Fibroblast of villous mesenchyme (primary cell): ENCODE measurements at regions not wholly inside any gene's neighbourhood (a gene's known extent, or its start where the extent isn't known, plus 50 kb on each side); places are given as distances from the start of the nearest gene placed in this dataset.
"Not testable (repeated sequence)": the region's sequence is repeated elsewhere in the genome, so short reads cannot be mapped to it uniquely, and the experiment has no call there.

Experiments
- DNase-seq: peaks from one replicate; pipeline ENCODE4 v3.0.0-alpha.2; 2010; ENCODE audit warnings: low read depth
- H3K4me3 ChIP-seq: 2 replicates; pipeline ENCODE4 v1.5.1; 2011; ENCODE audit warnings: low read depth, mild to moderate bottlenecking, low read length
- CTCF ChIP-seq: IDR thresholded peaks from 2 replicates; pipeline ENCODE4 v1.5.1; 2012; ENCODE audit warnings: low read depth, mild to moderate bottlenecking, low read length; ENCODE audit not compliant: insufficient read depth

DNA sequence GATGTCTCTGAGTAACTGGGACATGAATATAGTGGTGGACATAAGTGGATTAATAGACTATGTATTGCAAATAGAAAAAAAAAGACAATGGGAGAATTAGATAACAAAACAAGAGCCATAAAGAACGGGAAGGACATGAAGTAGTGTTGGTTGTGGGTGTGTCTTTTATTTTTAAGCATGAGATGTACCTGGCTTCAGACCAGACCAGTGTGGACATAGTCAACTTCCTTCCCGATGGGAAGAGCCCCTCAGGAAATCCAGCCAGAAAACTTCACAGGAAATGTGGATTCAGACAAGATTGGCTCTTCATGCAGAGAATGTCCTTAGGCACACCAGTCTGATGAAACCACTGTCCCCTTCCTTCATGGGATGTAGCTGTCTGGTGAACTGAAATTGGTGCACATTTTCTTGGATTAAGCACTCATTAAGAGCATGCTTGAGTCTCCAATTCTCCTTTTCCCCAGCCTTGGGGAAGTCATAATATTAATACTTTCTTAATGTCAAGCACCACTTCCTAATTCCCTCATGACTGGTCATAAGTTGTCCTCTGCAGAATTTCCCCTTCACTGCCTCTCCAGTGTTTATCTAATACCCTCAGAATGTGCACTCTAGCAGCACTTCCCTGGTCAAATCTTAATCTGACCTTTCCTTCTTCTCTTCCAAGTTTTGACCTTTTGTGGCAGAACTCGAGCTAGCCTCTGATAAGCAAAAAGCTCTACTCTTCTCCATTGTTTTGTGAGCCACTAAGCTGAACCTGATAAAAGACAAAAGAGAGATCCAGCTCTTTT is 350.6 kb upstream of the MAF start:
- no peak overlapping the region for H3K4me3 ChIP-seq
- no peak for TF ChIP-seq CTCF
- no peak for DNase-seq

GRCh38 chr16:79949417-79949816 is 348.9 kb upstream of the MAF start:
- DNase-seq, result no peak
- no peak overlapping the region for H3K4me3 ChIP-seq
- no peak for TF ChIP-seq CTCF

DNA sequence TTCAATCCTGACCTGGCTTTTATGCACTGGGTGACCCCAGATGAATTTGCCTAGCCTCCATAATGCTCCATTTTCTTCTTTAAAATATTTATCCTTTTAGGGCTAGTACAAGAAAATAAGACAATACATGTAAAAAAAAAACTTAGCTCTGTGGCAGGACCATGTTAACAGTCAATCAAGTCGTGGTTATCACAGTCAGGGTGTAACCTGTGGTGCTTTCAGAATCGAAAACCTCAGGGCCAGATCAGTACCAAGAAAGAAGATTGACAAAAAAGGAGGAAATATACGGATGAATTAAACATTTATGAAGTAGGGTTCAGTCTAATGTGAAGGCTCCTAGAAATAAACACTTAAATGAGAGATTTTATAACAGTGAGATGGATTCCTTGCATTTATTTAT is 347.2 kb upstream of the MAF start:
- no peak overlapping the region for H3K4me3 ChIP-seq
- TF ChIP-seq CTCF, result no peak
- DNase-seq, result no peak

GRCh38 chr16:79946252-79946651 is 345.7 kb upstream of the MAF start:
- TF ChIP-seq CTCF, result no peak
- DNase-seq, result no peak
- H3K4me3 ChIP-seq, result no peak overlapping the region

- no peak for DNase-seq
- no peak overlapping the region for H3K4me3 ChIP-seq
- no peak for TF ChIP-seq CTCF
Measured at GRCh38 chr16:79943736-79944135, 343.2 kb upstream of the MAF start.

DNA sequence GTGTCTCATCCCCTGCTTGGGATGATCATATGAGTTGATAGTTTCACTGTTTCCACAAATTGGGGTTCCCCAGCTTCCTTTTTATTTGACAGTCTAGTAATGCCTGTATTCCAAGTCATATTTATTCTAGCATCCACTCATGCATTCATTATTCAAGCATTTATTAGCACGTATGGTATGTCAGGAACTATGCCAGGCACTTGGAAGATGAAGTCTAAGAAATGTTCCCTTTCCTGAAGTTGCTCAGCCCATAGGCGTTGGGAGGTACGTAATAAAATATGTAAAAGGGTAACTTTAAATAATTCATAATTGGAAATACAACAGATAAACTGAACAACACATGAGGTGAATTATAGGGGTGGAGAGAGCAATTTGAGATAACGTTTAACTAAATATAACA is 338.0 kb upstream of the MAF start:
- no peak overlapping the region for H3K4me3 ChIP-seq
- no peak for DNase-seq
- no peak for TF ChIP-seq CTCF

- DNase-seq, H3K4me3 ChIP-seq: not testable (repeated sequence)
Measured at GRCh38 chr16:79937671-79938070, 337.1 kb upstream of the MAF start.
